T-helper 2 cell treated with Interferon-gamma antibody and Interleukin-4, amounts not matched to agents 100 ng/mL and 5 ng/mL, for 36 hours (primary cell): ENCODE measurements at regions not wholly inside any gene's neighbourhood (a gene's known extent, or its start where the extent isn't known, plus 50 kb on each side); places are given as distances from the start of the nearest gene placed in this dataset.
"Not testable (repeated sequence)": the region's sequence is repeated elsewhere in the genome, so short reads cannot be mapped to it uniquely, and the experiment has no call there.

Experiments used
- intact Hi-C: fragments of 100-400 bp; cut with micrococcal nuclease; formaldehyde crosslinking; loops from one replicate; pipeline ENCODE4 v1.15.1; 2023

GRCh38 chr4:107562316-107562715 lies 157.7 kb downstream of the PAPSS1 start:
- intact Hi-C loops, result no loop called here

- intact Hi-C loops, result no loop called here
Observed at GRCh38 chr4:107561481-107561880, 158.6 kb downstream of the PAPSS1 start.

GRCh38 chr4:107559653-107560052 lies 160.4 kb downstream of the PAPSS1 start:
- intact Hi-C loops, result loop anchor here (5.0 kb wide), 1 partner anchor 163 kb away; the partner anchor contains the start of gene PAPSS1

- intact Hi-C loops, result no loop called here
Observed at GRCh38 chr4:107552306-107552705, 167.7 kb downstream of the PAPSS1 start.

GRCh38 chr4:107548211-107548905 lies 171.7 kb downstream of the PAPSS1 start:
- intact Hi-C loops, result no loop called here

GRCh38 chr4:107546638-107547037 lies 173.4 kb downstream of the PAPSS1 start:
- intact Hi-C loops, result no loop called here

GRCh38 chr4:107541511-107541910 lies 178.5 kb downstream of the PAPSS1 start:
- intact Hi-C loops, result no loop called here

- intact Hi-C loops, result no loop called here
Observed at GRCh38 chr4:107531927-107532326, 188.1 kb downstream of the PAPSS1 start.

GRCh38 chr4:107520368-107520767 lies 199.7 kb downstream of the PAPSS1 start:
- intact Hi-C loops, result no loop called here

GRCh38 chr4:107519053-107519452 lies 201.0 kb downstream of the PAPSS1 start:
- intact Hi-C loops, result no loop called here

GRCh38 chr4:107518076-107518475 lies 202.0 kb downstream of the PAPSS1 start:
- intact Hi-C loops, result no loop called here

- intact Hi-C loops, result no loop called here
Observed at GRCh38 chr4:107512549-107512948, 207.5 kb downstream of the PAPSS1 start.

- intact Hi-C loops, result no loop called here
Observed at GRCh38 chr4:107509615-107510014, 210.4 kb downstream of the PAPSS1 start.

GRCh38 chr4:107500551-107500950 lies 219.5 kb downstream of the PAPSS1 start:
- intact Hi-C loops, result no loop called here

- intact Hi-C loops, result no loop called here
Observed at GRCh38 chr4:107497054-107497453, 223.0 kb downstream of the PAPSS1 start.

GRCh38 chr4:107492566-107492965 lies 227.5 kb downstream of the PAPSS1 start:
- intact Hi-C loops, result no loop called here

- intact Hi-C loops, result no loop called here
Observed at GRCh38 chr4:107490116-107490515, 229.9 kb downstream of the PAPSS1 start.

- intact Hi-C loops, result not testable (repeated sequence)
Observed at GRCh38 chr4:107483621-107484020, 236.4 kb downstream of the PAPSS1 start.

GRCh38 chr4:107482546-107482945 lies 237.5 kb downstream of the PAPSS1 start:
- intact Hi-C loops, result no loop called here

GRCh38 chr4:107478327-107478980 lies 241.6 kb downstream of the PAPSS1 start:
- intact Hi-C loops, result no loop called here

- intact Hi-C loops, result no loop called here
Observed at GRCh38 chr4:107473126-107473525, 246.9 kb downstream of the PAPSS1 start.

- intact Hi-C loops, result no loop called here
Observed at GRCh38 chr4:107472265-107472948, 247.6 kb downstream of the PAPSS1 start.
